NT2/D1 (cell line): ENCODE measurements at regions not wholly inside any gene's neighbourhood (a gene's known extent, or its start where the extent isn't known, plus 50 kb on each side); places are given as distances from the start of the nearest gene placed in this dataset.
"Not testable (repeated sequence)": the region's sequence is repeated elsewhere in the genome, so short reads cannot be mapped to it uniquely, and the experiment has no call there.

ENCODE experiments used
- DNase-seq: peaks from one replicate; pipeline ENCODE4 v3.0.0-alpha.2; 2011; ENCODE audit warnings: low read depth, low spot score
- H3K27me3 ChIP-seq: 2 replicates; pipeline ENCODE4 v1.6.0; 2011; ENCODE audit warnings: mild to moderate bottlenecking; ENCODE audit not compliant: insufficient read length, insufficient read depth
- H3K36me3 ChIP-seq: 2 replicates; pipeline ENCODE4 v1.6.1; 2011; ENCODE audit warnings: mild to moderate bottlenecking, low read length, mixed read lengths; ENCODE audit not compliant: insufficient read depth, insufficient read length
- H3K4me1 ChIP-seq: 2 replicates; pipeline ENCODE4 v1.5.1; 2011; ENCODE audit not compliant: insufficient read depth, insufficient read length
- H3K4me3 ChIP-seq: 2 replicates; pipeline ENCODE4 v1.5.1; 2011; ENCODE audit warnings: low read depth; ENCODE audit not compliant: insufficient read length
- H3K9ac ChIP-seq: 2 replicates; pipeline ENCODE4 v1.6.0; 2011; ENCODE audit warnings: low read depth; ENCODE audit not compliant: insufficient read length
- H3K9me3 ChIP-seq: 2 replicates; pipeline ENCODE4 v1.5.1; 2011; ENCODE audit warnings: mild to moderate bottlenecking, low read length; ENCODE audit not compliant: insufficient read depth
- SUZ12 ChIP-seq: IDR thresholded peaks from 2 replicates; pipeline ENCODE4 v1.6.1; 2011; ENCODE audit not compliant: insufficient read length, insufficient read depth; ENCODE audit errors: extremely low read depth
- YY1 ChIP-seq: IDR thresholded peaks from 2 replicates; pipeline ENCODE4 v1.6.1; 2011; ENCODE audit not compliant: insufficient read length, insufficient read depth
- ZNF274 ChIP-seq: IDR thresholded peaks from 2 replicates; pipeline ENCODE4 v1.6.1; 2011; ENCODE audit warnings: mild to moderate bottlenecking, low read depth, low read length

DNA sequence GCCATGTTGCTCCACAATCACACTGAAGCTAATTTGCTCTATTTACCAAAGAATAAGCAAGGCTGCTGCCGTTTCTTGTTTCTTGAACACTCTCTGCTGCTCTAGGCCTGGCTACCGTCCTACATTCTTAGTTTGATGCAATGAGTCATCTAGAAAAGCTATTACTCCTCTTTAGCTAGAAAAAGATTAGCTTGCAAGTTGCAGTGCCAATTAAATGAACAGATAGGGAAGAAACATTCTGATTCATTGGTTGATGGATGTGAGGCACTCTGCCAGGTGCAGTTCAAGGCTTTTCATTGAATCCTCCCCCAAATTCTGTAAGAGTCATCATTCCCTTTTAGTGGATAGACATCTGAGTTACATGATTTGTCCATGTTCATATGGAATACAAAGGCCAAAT lies 807.7 kb upstream of the AMELY start:
- Histone ChIP-seq H3K36me3 (no peaks in the 10 kb centered on the region), H3K4me1 (no peaks in the 10 kb centered on the region), H3K9me3 (no peaks in the 10 kb centered on the region), H3K9ac (no peak overlapping the region), H3K4me3 (no peak overlapping the region), H3K27me3 (no peaks in the 10 kb centered on the region)
- no peak for DNase-seq
- TF ChIP-seq YY1: no peak
- no peak for TF ChIP-seq SUZ12
- TF ChIP-seq ZNF274: no peak

DNA sequence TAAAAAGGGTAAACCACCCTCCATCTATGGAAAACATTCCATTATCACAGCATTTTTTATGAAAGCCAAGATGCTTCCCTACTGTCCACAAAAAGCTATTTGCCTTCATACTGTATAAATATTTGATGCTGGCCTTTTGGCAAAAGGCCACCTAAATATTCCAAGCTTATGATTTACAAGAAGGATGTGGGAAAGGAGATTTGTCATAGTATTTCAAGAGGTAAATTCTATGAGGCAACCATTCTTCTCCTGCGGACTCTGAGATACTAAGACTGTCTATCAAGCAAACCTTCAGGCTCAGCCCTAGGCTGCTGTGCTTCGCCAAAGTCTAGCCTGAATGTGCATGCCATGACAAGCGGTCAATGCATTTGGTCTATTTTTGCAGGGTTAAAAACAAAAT lies 807.1 kb upstream of the AMELY start:
- H3K4me1 ChIP-seq: no peaks in the 10 kb centered on the region
- no peak overlapping the region for H3K9ac ChIP-seq
- H3K36me3 ChIP-seq: no peaks in the 10 kb centered on the region
- no peaks in the 10 kb centered on the region for H3K27me3 ChIP-seq
- no peak for TF ChIP-seq YY1
- no peak for TF ChIP-seq ZNF274
- TF ChIP-seq SUZ12: no peak
- no peak for DNase-seq
- no peak overlapping the region for H3K4me3 ChIP-seq
- H3K9me3 ChIP-seq: no peaks in the 10 kb centered on the region

DNA sequence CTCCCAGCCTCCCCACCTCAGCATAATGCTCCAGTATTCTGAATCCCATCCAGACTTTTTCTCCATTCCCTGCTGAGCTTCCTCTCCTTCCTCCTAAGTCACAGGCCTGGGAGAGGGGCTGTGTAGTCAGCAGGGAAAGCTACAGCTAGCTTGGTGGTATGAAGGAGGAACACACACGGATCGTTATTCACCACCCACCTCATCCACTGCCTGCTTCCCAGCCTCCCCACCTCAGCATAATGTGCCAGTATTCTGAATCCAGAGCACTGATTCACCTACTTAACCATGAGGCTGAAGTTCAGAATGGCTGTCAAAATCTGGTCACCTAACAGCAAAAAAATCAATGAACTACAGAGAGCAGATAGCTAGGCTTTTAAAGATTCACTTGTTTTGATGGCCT lies 806.6 kb upstream of the AMELY start:
- TF ChIP-seq SUZ12 (no peak), YY1 (no peak), ZNF274 (no peak)
- H3K27me3 ChIP-seq: no peaks in the 10 kb centered on the region
- H3K9ac ChIP-seq: no peak overlapping the region
- no peak for DNase-seq
- no peak overlapping the region for H3K4me3 ChIP-seq
- H3K9me3 ChIP-seq: no peaks in the 10 kb centered on the region
- H3K36me3 ChIP-seq: no peaks in the 10 kb centered on the region
- no peaks in the 10 kb centered on the region for H3K4me1 ChIP-seq

DNA sequence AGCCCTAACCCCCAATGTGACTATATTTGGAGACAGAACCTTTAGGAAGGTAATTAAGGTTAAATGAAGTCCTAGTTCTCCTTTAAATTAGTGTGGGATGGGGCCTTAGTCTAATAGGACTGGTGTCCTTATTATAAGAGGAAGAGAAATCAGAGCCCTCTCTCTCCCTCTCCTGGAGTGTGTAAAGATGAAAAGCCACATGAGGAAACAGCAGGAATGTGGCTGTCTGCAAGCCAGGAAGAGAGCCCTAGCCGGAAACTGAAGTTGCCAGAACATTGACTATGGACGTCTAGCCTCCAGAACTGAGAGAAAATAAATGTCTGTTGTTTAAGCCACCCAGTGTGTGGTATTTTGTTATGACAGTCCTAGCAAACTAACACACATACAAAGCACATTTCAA lies 802.9 kb upstream of the AMELY start:
- Histone ChIP-seq H3K36me3 (no peaks in the 10 kb centered on the region), H3K27me3 (no peaks in the 10 kb centered on the region), H3K4me1 (no peaks in the 10 kb centered on the region), H3K9me3 (no peaks in the 10 kb centered on the region), H3K9ac (no peak overlapping the region), H3K4me3 (no peak overlapping the region)
- no peak for DNase-seq
- TF ChIP-seq SUZ12 (no peak), ZNF274 (no peak), YY1 (no peak)

DNA sequence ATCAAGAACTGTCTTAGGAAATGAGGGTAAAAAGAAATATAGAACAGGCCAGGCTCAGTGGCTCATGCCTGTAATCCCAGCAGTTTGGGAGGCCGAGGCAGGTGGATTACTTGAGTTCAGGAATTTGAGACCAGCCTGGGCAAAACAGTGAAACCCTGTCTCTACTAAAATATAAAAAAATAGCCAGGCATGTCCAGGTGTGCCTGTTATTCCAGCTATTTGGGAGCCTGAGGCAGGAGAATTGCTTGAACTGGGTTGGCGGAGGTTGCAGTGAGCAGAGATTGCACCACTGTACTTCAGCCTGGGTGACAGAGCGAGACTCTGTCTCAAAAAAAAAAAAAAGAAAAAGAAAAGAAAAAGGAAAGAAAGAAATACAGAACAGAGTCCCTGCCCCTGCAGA lies 802.2 kb upstream of the AMELY start:
- H3K9ac ChIP-seq, H3K27me3 ChIP-seq, H3K36me3 ChIP-seq, DNase-seq, H3K9me3 ChIP-seq, H3K4me3 ChIP-seq, H3K4me1 ChIP-seq: not testable (repeated sequence)

DNA sequence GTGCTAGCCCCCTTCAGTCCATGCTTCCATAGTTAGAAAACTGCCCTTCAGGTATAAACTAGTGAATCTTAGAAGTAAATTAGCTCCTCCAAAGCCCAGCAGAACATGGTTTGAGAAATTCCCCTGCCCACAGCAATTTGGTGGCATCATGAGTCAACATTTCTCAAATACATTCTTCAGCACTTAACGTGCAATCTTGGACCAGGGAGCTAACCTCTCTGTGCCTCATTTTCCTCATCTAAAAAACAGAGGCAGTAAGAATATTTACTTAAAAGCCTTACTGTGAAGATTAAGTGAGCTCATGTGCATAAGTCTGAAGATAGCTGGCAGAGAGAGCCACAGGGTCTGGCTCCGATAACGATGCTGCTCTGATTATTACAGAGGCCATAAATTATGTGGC lies 800.7 kb upstream of the AMELY start:
- TF ChIP-seq ZNF274: no peak
- no peak for TF ChIP-seq YY1
- no peak for TF ChIP-seq SUZ12
- Histone ChIP-seq H3K4me1 (no peaks in the 10 kb centered on the region), H3K9ac (no peak overlapping the region), H3K27me3 (no peaks in the 10 kb centered on the region), H3K9me3 (no peaks in the 10 kb centered on the region), H3K36me3 (no peaks in the 10 kb centered on the region), H3K4me3 (no peak overlapping the region)
- DNase-seq: no peak

DNA sequence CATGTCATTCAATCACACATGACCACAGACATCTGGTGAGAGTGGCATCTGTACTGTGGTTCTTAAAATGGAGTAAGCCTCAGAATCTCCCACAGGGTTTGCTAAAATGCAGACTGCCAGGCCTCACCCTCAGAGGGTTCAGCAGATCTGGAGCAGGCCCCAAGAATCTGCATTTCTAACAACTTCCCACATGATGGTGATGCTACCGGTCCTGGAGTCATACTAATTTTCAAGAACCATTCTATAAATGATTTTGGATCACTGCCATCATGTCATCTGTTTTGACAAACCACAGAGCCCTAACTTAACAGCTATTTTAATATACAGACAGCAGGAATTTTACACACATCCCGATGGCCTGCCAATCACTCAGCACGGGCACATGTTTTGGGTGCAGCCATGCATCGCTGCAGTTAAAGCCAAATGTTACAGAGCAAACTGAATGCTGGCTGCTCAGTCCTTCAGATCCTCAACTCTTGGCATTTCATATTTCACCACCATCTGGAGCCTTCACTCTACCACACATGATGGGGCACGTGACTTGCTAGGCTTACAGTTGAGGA lies 792.1 kb upstream of the AMELY start:
- H3K4me3 ChIP-seq: no peak overlapping the region
- H3K27me3 ChIP-seq: no peaks in the 10 kb centered on the region
- no peak overlapping the region for H3K9ac ChIP-seq
- TF ChIP-seq SUZ12 (no peak), ZNF274 (no peak), YY1 (no peak)
- H3K36me3 ChIP-seq: no peaks in the 10 kb centered on the region
- no peaks in the 10 kb centered on the region for H3K9me3 ChIP-seq
- H3K4me1 ChIP-seq: no peaks in the 10 kb centered on the region
- DNase-seq: no peak

DNA sequence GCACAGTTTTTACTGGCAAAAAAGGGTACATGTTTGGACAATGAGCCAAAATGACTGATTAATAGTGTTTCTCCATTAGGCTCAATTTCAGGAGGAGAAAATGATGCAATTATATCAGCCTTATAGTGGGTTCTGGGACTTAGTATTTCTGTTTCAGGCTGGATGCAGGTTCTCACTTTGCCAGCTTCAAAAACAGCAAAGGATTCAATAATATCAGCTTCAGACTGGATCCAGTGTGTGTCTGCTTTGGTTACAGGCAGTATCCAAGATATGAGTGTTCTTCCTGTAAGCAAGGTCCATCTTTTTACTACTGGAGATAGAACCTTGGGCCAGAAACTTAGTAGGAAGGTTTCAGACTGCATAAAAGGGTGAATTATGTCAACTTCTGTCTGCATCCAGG lies 790.9 kb upstream of the AMELY start:
- no peaks in the 10 kb centered on the region for H3K9me3 ChIP-seq
- no peak overlapping the region for H3K9ac ChIP-seq
- no peak for TF ChIP-seq ZNF274
- no peak for TF ChIP-seq SUZ12
- TF ChIP-seq YY1: no peak
- no peak overlapping the region for H3K4me3 ChIP-seq
- no peak for DNase-seq
- H3K4me1 ChIP-seq: no peaks in the 10 kb centered on the region
- H3K36me3 ChIP-seq: no peaks in the 10 kb centered on the region
- H3K27me3 ChIP-seq: no peaks in the 10 kb centered on the region
